ENCODE measurements at regions not wholly inside any gene's neighbourhood (a gene's known extent, or its start where the extent isn't known, plus 50 kb on each side); places are given as distances from the start of the nearest gene placed in this dataset.

GRCh38 chr2:151113318-151113717, 148.3 kb downstream of the RBM43 start:
- Histone ChIP-seq H3K9ac (ENCODE audit: low read depth in 1 of 2, low read length in 2 of 2) (no peak overlapping the region), H3K4me3 (ENCODE audit: low read depth in 1 of 3, low read length in 3 of 3) (no peak overlapping the region), H3K36me3 (ENCODE audit: control insufficient read depth in 4 of 4, insufficient read depth in 3 of 4, low read depth in 1 of 4, low read length in 3 of 4) (no peaks in the 10 kb centered on the region), H3K27ac (ENCODE audit: low read depth in 1 of 2, low read length in 2 of 2) (no peak overlapping the region), H3K9me3 (ENCODE audit: control insufficient read depth in 4 of 4, low read length in 3 of 4) (peaks cover 0 to 4% (median 1%) of the 10 kb centered on the region in 4 donors), H3K4me1 (ENCODE audit: control insufficient read depth in 4 of 4, insufficient read depth in 4 of 4, low read length in 3 of 4) (no peaks in the 10 kb centered on the region), H3K27me3 (ENCODE audit: control insufficient read depth in 4 of 4, insufficient read depth in 4 of 4, low read length in 3 of 4) (no peaks in the 10 kb centered on the region)
- TF ChIP-seq, protein P1, sequence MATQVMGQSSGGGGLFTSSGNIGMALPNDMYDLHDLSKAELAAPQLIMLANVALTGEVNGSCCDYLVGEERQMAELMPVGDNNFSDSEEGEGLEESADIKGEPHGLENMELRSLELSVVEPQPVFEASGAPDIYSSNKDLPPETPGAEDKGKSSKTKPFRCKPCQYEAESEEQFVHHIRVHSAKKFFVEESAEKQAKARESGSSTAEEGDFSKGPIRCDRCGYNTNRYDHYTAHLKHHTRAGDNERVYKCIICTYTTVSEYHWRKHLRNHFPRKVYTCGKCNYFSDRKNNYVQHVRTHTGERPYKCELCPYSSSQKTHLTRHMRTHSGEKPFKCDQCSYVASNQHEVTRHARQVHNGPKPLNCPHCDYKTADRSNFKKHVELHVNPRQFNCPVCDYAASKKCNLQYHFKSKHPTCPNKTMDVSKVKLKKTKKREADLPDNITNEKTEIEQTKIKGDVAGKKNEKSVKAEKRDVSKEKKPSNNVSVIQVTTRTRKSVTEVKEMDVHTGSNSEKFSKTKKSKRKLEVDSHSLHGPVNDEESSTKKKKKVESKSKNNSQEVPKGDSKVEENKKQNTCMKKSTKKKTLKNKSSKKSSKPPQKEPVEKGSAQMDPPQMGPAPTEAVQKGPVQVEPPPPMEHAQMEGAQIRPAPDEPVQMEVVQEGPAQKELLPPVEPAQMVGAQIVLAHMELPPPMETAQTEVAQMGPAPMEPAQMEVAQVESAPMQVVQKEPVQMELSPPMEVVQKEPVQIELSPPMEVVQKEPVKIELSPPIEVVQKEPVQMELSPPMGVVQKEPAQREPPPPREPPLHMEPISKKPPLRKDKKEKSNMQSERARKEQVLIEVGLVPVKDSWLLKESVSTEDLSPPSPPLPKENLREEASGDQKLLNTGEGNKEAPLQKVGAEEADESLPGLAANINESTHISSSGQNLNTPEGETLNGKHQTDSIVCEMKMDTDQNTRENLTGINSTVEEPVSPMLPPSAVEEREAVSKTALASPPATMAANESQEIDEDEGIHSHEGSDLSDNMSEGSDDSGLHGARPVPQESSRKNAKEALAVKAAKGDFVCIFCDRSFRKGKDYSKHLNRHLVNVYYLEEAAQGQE (IDR thresholded peaks at IDR 0.05): no peak
- TF ChIP-seq HNF4A (conservative IDR thresholded peaks at IDR 0.05): no peak
- TF ChIP-seq GABPA (IDR thresholded peaks at IDR 0.05 in 1 of 2, conservative IDR thresholded peaks at IDR 0.05 in 1 of 2): no peak
- no peak for TF ChIP-seq EGR1 (IDR thresholded peaks at IDR 0.05; ENCODE audit: low read depth in 2 of 2)
- no peak for TF ChIP-seq HNF4G (IDR thresholded peaks at IDR 0.05)
- no peak for TF ChIP-seq YY1 (IDR thresholded peaks at IDR 0.05)
- no peak for TF ChIP-seq TAF1 (conservative IDR thresholded peaks at IDR 0.05)
- no peak for TF ChIP-seq NR2F2 (IDR thresholded peaks at IDR 0.05)
- TF ChIP-seq JUND (IDR thresholded peaks at IDR 0.05): no peak
- no peak for TF ChIP-seq CTCF (IDR thresholded peaks at IDR 0.05; ENCODE audit: low read depth, low read length, missing input control)
- no peak for TF ChIP-seq RAD21 (IDR thresholded peaks at IDR 0.05)
- TF ChIP-seq RXRA (IDR thresholded peaks at IDR 0.05): no peak
- TF ChIP-seq MAX (IDR thresholded peaks at IDR 0.05): no peak
- no peak for TF ChIP-seq SP1 (IDR thresholded peaks at IDR 0.05)
- no peak for DNase-seq (ENCODE audit: low spot score)
- 31% methylated on average over 3 of the region's 3 CpGs for WGBS

- Histone ChIP-seq H3K27ac (ENCODE audit: low read depth in 1 of 2, low read length in 2 of 2) (no peak overlapping the region), H3K4me1 (ENCODE audit: control insufficient read depth in 4 of 4, insufficient read depth in 4 of 4, low read length in 3 of 4) (no peaks in the 10 kb centered on the region), H3K9ac (ENCODE audit: low read depth in 1 of 2, low read length in 2 of 2) (no peak overlapping the region), H3K9me3 (ENCODE audit: control insufficient read depth in 4 of 4, low read length in 3 of 4) (peaks cover 0 to 3% (median 1%) of the 10 kb centered on the region in 4 donors), H3K4me3 (ENCODE audit: low read depth in 1 of 3, low read length in 3 of 3) (no peak overlapping the region), H3K27me3 (ENCODE audit: control insufficient read depth in 4 of 4, insufficient read depth in 4 of 4, low read length in 3 of 4) (no peaks in the 10 kb centered on the region), H3K36me3 (ENCODE audit: control insufficient read depth in 4 of 4, insufficient read depth in 3 of 4, low read depth in 1 of 4, low read length in 3 of 4) (no peaks in the 10 kb centered on the region)
- no peak for DNase-seq (ENCODE audit: low spot score)
- TF ChIP-seq ATF3 (IDR thresholded peaks at IDR 0.05): no peak
- no peak for TF ChIP-seq HNF4A (conservative IDR thresholded peaks at IDR 0.05)
- no peak for TF ChIP-seq CTCF (IDR thresholded peaks at IDR 0.05; ENCODE audit: low read depth, low read length, missing input control)
- TF ChIP-seq JUND (IDR thresholded peaks at IDR 0.05): no peak
- TF ChIP-seq FOXA1 (IDR thresholded peaks at IDR 0.05): no peak
- TF ChIP-seq RAD21 (IDR thresholded peaks at IDR 0.05): no peak
- TF ChIP-seq HNF4G (IDR thresholded peaks at IDR 0.05): no peak
- TF ChIP-seq TAF1 (conservative IDR thresholded peaks at IDR 0.05): no peak
- TF ChIP-seq MAX (IDR thresholded peaks at IDR 0.05): no peak
- 53% methylated on average over 1 of the region's 1 CpG for WGBS
These were observed 149.9 kb downstream of the RBM43 start for GRCh38 chr2:151111599-151112278.

All from liver (tissue), 8 donors.